OCI-M2 (cell line): ENCODE measurements at regions not wholly inside any gene's neighbourhood (a gene's known extent, or its start where the extent isn't known, plus 50 kb on each side); places are given as distances from the start of the nearest gene placed in this dataset.
A peak's percentile ranks its signal among the peaks of the same experiment; 100 is the strongest.

Source experiments
- DNase-seq: peaks from one replicate; lab custom pipeline; 2025; ENCODE audit not compliant: unreplicated experiment; lab: John Stamatoyannopoulos, UW

- DNase-seq: no peak
Observed at GRCh38 chr6:26196846-26197635, 109.8 kb downstream of the HFE start.

- no peak for DNase-seq
Observed at GRCh38 chr6:26197636-26197932, 110.4 kb downstream of the HFE start.

- no peak for DNase-seq
Observed at GRCh38 chr6:26197933-26198721, 110.9 kb downstream of the HFE start.

GRCh38 chr6:26198722-26199056, 111.5 kb downstream of the HFE start:
- DNase-seq: no peak

- peak; percentile 97 for DNase-seq
Observed at GRCh38 chr6:26199057-26199772, 112.0 kb downstream of the HFE start.

GRCh38 chr6:26199773-26200764, 112.8 kb downstream of the HFE start:
- DNase-seq: no peak

- no peak for DNase-seq
Observed at GRCh38 chr6:26200918-26201721, 113.9 kb downstream of the HFE start.

- no peak for DNase-seq
Observed at GRCh38 chr6:26202201-26202611, 115.0 kb downstream of the HFE start.

GRCh38 chr6:26202811-26203583, 115.8 kb downstream of the HFE start:
- no peak for DNase-seq

- peak; percentile 96 for DNase-seq
Observed at GRCh38 chr6:26204332-26205160, 117.3 kb downstream of the HFE start.

- DNase-seq: no peak
Observed at GRCh38 chr6:26205161-26205624, 118.0 kb downstream of the HFE start.

- DNase-seq: no peak
Observed at GRCh38 chr6:26205625-26206574, 118.7 kb downstream of the HFE start.

- DNase-seq: no peak
Observed at GRCh38 chr6:26206868-26207801, 119.9 kb downstream of the HFE start.

GRCh38 chr6:26211963-26212362, 124.7 kb downstream of the HFE start:
- DNase-seq: no peak

- no peak for DNase-seq
Observed at GRCh38 chr6:26213334-26214075, 126.3 kb downstream of the HFE start.
